SJSA1 (cell line): ENCODE measurements at regions not wholly inside any gene's neighbourhood (a gene's known extent, or its start where the extent isn't known, plus 50 kb on each side); places are given as distances from the start of the nearest gene placed in this dataset.

ENCODE experiments used
- DNase-seq, 2 experiments: peaks; one replicate each; pipeline ENCODE4 v3.0.0-alpha.2; 2015 to 2020; ENCODE audit warnings: low spot score in 2 of 2, low read depth in 1 of 2
- H3K27ac ChIP-seq: fragments of 250-450 bp; sonication (Bioruptor Pico); 2 replicates; pipeline ENCODE4 v1.5.1; 2020; ENCODE audit warnings: mild to moderate bottlenecking, moderate library complexity
- H3K27me3 ChIP-seq: fragments of 250-450 bp; sonication (Bioruptor Pico); replicated peaks from 2 replicates; pipeline ENCODE4 v1.5.1; 2020; ENCODE audit warnings: mild to moderate bottlenecking, moderate library complexity
- H3K36me3 ChIP-seq: fragments of 250-450 bp; sonication (Bioruptor Pico); 2 replicates; pipeline ENCODE4 v1.5.1; 2020; ENCODE audit warnings: mild to moderate bottlenecking
- H3K4me1 ChIP-seq: fragments of 250-450 bp; sonication (Bioruptor Pico); replicated peaks from 2 replicates; pipeline ENCODE4 v1.6.1; 2021; ENCODE audit warnings: mild to moderate bottlenecking
- H3K4me3 ChIP-seq: fragments of 250-450 bp; sonication (Bioruptor Pico); 2 replicates; pipeline ENCODE4 v1.5.1; 2020; ENCODE audit warnings: mild to moderate bottlenecking
- H3K9me3 ChIP-seq: fragments of 250-450 bp; sonication (Bioruptor Pico); replicated peaks from 2 replicates; pipeline ENCODE4 v1.5.1; 2020; ENCODE audit warnings: mild to moderate bottlenecking

GRCh38 chr18:53997064-53997463, 227.4 kb downstream of the MBD2 start:
- no peaks in the 10 kb centered on the region for H3K27me3 ChIP-seq
- no peaks in the 10 kb centered on the region for H3K36me3 ChIP-seq
- no peak overlapping the region for H3K27ac ChIP-seq
- no peak for DNase-seq
- H3K4me1 ChIP-seq = peaks cover 5% of the 10 kb centered on the region
- H3K9me3 ChIP-seq = no peaks in the 10 kb centered on the region
- H3K4me3 ChIP-seq = no peak overlapping the region

- H3K9me3 ChIP-seq = no peaks in the 10 kb centered on the region; the same call in 1 of the 2 replicates
- H3K36me3 ChIP-seq = no peaks in the 10 kb centered on the region
- no peak for DNase-seq
- no peak overlapping the region for H3K4me3 ChIP-seq
- no peak overlapping the region for H3K27ac ChIP-seq
- no peaks in the 10 kb centered on the region for H3K27me3 ChIP-seq
- H3K4me1 ChIP-seq = peaks cover 34% of the 10 kb centered on the region
Measured at GRCh38 chr18:53994016-53994415, 230.5 kb downstream of the MBD2 start.

GRCh38 chr18:53991805-53992204, 232.7 kb downstream of the MBD2 start:
- Histone ChIP-seq H3K4me1 (peaks cover 39% of the 10 kb centered on the region), H3K27ac (peak overlapping the region; percentile 98), H3K27me3 (no peaks in the 10 kb centered on the region), H3K9me3 (no peaks in the 10 kb centered on the region; the same call in 1 of the 2 replicates), H3K4me3 (no peak overlapping the region), H3K36me3 (no peaks in the 10 kb centered on the region)
- peak; percentile 62 to 66 for DNase-seq

DNA sequence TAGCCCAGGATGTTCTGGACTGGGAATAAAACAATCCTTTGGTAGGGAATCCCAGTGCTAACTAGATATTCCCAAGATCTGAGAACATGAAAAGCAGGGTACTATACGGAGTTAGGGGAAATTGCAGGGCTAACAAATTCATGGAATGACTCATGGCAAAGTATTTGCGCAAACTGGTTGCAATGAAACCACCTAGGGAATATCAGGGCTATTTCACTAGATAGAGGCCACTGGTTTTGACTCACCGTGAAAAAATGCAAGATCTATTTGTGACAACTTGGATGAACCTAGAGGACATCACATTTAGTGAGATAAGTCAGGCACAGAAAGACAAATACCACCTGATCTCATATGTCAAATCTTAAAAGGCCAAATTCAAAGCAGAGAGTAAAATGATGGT, 233.3 kb downstream of the MBD2 start:
- H3K27ac ChIP-seq = peak overlapping the region; percentile 98
- peaks cover 39% of the 10 kb centered on the region for H3K4me1 ChIP-seq
- no peaks in the 10 kb centered on the region for H3K27me3 ChIP-seq
- no peaks in the 10 kb centered on the region for H3K36me3 ChIP-seq
- H3K9me3 ChIP-seq = no peaks in the 10 kb centered on the region; the same call in 1 of the 2 replicates
- no peak overlapping the region for H3K4me3 ChIP-seq
- DNase-seq = peak; percentile 74 to 91

DNA sequence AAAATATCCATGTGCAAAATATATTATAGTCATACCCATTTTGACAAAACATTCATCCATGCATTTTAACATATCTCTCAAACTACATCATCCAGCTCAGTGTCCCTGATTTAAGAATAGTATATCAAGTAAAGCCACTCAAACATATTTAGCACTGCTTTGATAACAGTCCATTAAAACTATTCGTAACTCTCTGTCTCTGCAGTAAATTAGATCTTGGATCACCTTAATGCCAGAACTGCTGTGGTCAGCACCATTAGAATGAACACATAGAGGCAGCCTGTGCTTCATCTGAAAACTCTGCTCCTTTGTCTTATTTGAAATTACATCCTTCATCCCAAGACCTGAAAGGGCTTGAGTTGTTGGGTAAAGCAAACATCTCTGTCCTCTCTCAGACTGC, 234.0 kb downstream of the MBD2 start:
- H3K27ac ChIP-seq = peak overlapping the region; percentile 98
- H3K4me3 ChIP-seq = no peak overlapping the region
- H3K4me1 ChIP-seq = peaks cover 42% of the 10 kb centered on the region
- DNase-seq = no peak
- H3K36me3 ChIP-seq = no peaks in the 10 kb centered on the region
- no peaks in the 10 kb centered on the region for H3K27me3 ChIP-seq
- no peaks in the 10 kb centered on the region; the same call in 1 of the 2 replicates for H3K9me3 ChIP-seq

GRCh38 chr18:53984021-53984420, 240.4 kb downstream of the MBD2 start:
- H3K4me1 ChIP-seq = peaks cover 30% of the 10 kb centered on the region
- H3K4me3 ChIP-seq = no peak overlapping the region
- DNase-seq = peak; percentile 70 to 75
- H3K9me3 ChIP-seq = no peaks in the 10 kb centered on the region
- H3K36me3 ChIP-seq = no peaks in the 10 kb centered on the region
- peak overlapping the region; percentile 49 for H3K27ac ChIP-seq
- no peaks in the 10 kb centered on the region for H3K27me3 ChIP-seq

DNA sequence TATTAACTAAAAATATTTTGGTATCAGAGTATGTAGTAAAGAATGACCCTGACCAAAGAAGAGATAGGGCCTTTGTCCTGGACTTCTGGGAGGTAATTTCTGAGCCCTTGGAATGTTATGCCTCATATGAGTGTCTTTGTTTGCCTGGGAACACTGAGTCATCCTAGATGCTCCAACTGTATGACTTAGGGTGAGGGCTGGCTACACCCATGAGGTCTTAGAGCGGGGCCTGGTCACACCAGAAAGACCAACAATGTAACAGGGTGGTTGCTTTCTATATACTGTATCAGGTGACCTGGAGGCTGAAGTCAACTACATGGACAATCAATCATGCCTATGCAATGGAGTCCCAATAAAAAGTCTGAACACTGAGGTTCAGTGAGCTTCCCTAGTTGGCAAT, 253.1 kb downstream of the MBD2 start:
- Histone ChIP-seq H3K4me1 (peaks cover 20% of the 10 kb centered on the region), H3K4me3 (no peak overlapping the region), H3K9me3 (no peaks in the 10 kb centered on the region; the same call in 1 of the 2 replicates), H3K27me3 (no peaks in the 10 kb centered on the region), H3K27ac (peak overlapping the region; percentile 88), H3K36me3 (no peaks in the 10 kb centered on the region)
- DNase-seq = peak; percentile 87

- Histone ChIP-seq H3K36me3 (no peaks in the 10 kb centered on the region), H3K27ac (no peak overlapping the region), H3K4me1 (peaks cover 41% of the 10 kb centered on the region), H3K27me3 (no peaks in the 10 kb centered on the region), H3K4me3 (no peak overlapping the region), H3K9me3 (no peaks in the 10 kb centered on the region)
- DNase-seq = no peak
Measured at GRCh38 chr18:53952700-53953099, 271.8 kb downstream of the MBD2 start.

GRCh38 chr18:53950545-53950944, 273.9 kb downstream of the MBD2 start:
- DNase-seq = no peak
- H3K4me3 ChIP-seq = no peak overlapping the region
- H3K4me1 ChIP-seq = peaks cover 46% of the 10 kb centered on the region
- H3K27me3 ChIP-seq = no peaks in the 10 kb centered on the region
- no peaks in the 10 kb centered on the region for H3K36me3 ChIP-seq
- H3K27ac ChIP-seq = no peak overlapping the region
- no peaks in the 10 kb centered on the region for H3K9me3 ChIP-seq

DNA sequence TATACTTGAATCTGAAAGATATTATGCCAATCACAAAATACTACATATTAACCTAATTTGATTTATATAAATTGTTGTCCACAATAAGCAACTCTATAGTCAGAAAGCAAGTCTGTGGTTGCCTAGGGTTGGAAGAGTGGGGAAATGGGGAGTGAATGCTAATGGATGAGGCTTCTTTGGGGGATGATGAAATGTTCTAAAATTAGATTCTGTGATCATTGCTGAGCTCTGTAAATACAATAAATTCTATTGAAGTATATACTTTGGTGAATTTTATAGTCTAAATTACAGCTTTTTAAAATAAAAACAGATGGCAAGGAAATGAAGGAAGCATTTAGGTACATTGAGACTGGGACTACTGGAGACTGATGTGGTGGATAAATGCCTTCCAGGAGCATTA, 275.5 kb downstream of the MBD2 start:
- no peaks in the 10 kb centered on the region for H3K27me3 ChIP-seq
- DNase-seq = no peak
- H3K9me3 ChIP-seq = no peaks in the 10 kb centered on the region
- peaks cover 34% of the 10 kb centered on the region for H3K4me1 ChIP-seq
- no peaks in the 10 kb centered on the region for H3K36me3 ChIP-seq
- H3K4me3 ChIP-seq = no peak overlapping the region
- H3K27ac ChIP-seq = no peak overlapping the region

DNA sequence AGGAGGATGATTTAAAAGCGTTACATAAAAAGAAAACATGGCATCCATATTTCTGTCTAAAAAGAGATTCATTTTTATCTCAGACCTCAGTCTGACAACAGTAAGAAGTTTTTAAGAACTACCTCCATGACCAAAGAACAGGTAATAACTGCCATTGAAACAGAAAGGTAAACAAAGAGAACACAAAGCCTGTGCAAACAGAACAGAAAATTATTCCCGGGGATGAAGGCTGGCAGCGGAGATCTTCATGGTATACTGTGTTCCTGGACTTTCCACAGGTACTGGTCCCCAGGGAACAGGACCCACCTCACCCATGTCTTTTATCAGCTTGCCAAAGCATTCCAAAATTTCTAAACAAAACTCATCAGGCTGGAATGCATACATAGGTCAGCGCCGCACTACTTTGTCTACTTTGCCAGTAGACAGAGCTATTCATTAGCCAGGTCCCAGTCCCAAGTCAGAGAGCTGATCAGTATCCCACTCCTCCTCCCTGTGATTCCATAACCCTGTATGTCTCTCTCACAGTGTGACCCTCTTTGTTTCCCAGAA, 277.3 kb downstream of the MBD2 start:
- Histone ChIP-seq H3K4me3 (no peak overlapping the region), H3K36me3 (no peaks in the 10 kb centered on the region), H3K4me1 (peaks cover 21% of the 10 kb centered on the region), H3K27ac (no peak overlapping the region), H3K27me3 (no peaks in the 10 kb centered on the region), H3K9me3 (no peaks in the 10 kb centered on the region)
- DNase-seq = peak in 1 of 2 experiments; percentile 31

- Histone ChIP-seq H3K9me3 (no peaks in the 10 kb centered on the region), H3K27ac (0 out of 2 replicates have a peak overlapping the region, but pooled peaks have one; percentile 12), H3K4me3 (no peak overlapping the region), H3K27me3 (no peaks in the 10 kb centered on the region), H3K4me1 (peaks cover 26% of the 10 kb centered on the region), H3K36me3 (no peaks in the 10 kb centered on the region)
- DNase-seq = no peak
Measured at GRCh38 chr18:53946594-53946993, 277.9 kb downstream of the MBD2 start.

- H3K27me3 ChIP-seq = no peaks in the 10 kb centered on the region
- H3K9me3 ChIP-seq = no peaks in the 10 kb centered on the region
Measured at GRCh38 chr18:53944721-53945120, 279.7 kb downstream of the MBD2 start.

GRCh38 chr18:53943326-53943860, 281.1 kb downstream of the MBD2 start:
- DNase-seq = no peak
- no peaks in the 10 kb centered on the region for H3K27me3 ChIP-seq

More at GRCh38 chr18:53944721-53945120, 279.7 kb downstream of the MBD2 start:
- Histone ChIP-seq H3K36me3 (no peaks in the 10 kb centered on the region), H3K27ac (no peak overlapping the region), H3K4me1 (peaks cover 33% of the 10 kb centered on the region), H3K4me3 (no peak overlapping the region)
- DNase-seq = no peak

More at GRCh38 chr18:53943326-53943860, 281.1 kb downstream of the MBD2 start:
- Histone ChIP-seq H3K4me3 (no peak overlapping the region), H3K36me3 (no peaks in the 10 kb centered on the region), H3K27ac (no peak overlapping the region), H3K9me3 (no peaks in the 10 kb centered on the region), H3K4me1 (peaks cover 33% of the 10 kb centered on the region)
